ENCODE measurements at regions not wholly inside any gene's neighbourhood (a gene's known extent, or its start where the extent isn't known, plus 50 kb on each side); places are given as distances from the start of the nearest gene placed in this dataset.

GRCh38 chr9:92196400-92196799, 81.2 kb upstream of the SPTLC1 start (continued):
- TF ChIP-seq CREB1 (IDR thresholded peaks at IDR 0.05) (no peak), POLR2AphosphoS5 (IDR thresholded peaks at IDR 0.05; ENCODE audit: low read depth, low read length) (no peak), YY1 (IDR thresholded peaks at IDR 0.05; ENCODE audit: low read depth, low read length) (no peak), FOSL1 (IDR thresholded peaks at IDR 0.05; ENCODE audit: insufficient read depth, low read depth, low read length) (no peak)

All from H1 (cell line).